Stimulated activated CD8-positive, alpha-beta memory T cell treated with anti-CD3 and anti-CD28 coated beads, Interleukin-7, amount 100 ng/mL, for 1 hour (primary cell): ENCODE measurements at regions not wholly inside any gene's neighbourhood (a gene's known extent, or its start where the extent isn't known, plus 50 kb on each side); places are given as distances from the start of the nearest gene placed in this dataset.
"Not testable (repeated sequence)": the region's sequence is repeated elsewhere in the genome, so short reads cannot be mapped to it uniquely, and the experiment has no call there.

ENCODE experiments used
- DNase-seq, 2 donors: peaks; one replicate each; pipeline ENCODE4 v3.0.0-alpha.2; 2020; ENCODE audit warnings: low read depth in 2 of 2

GRCh38 chr11:38438091-38438490 lies 1840.1 kb upstream of the RAG2 start:
- DNase-seq, result no peak

GRCh38 chr11:38425578-38425977 lies 1827.5 kb upstream of the RAG2 start:
- no peak for DNase-seq

- DNase-seq, result no peak
Measured at GRCh38 chr11:38423042-38423441, 1825.0 kb upstream of the RAG2 start.

- DNase-seq, result no peak
Measured at GRCh38 chr11:38416141-38416540, 1818.1 kb upstream of the RAG2 start.

DNA sequence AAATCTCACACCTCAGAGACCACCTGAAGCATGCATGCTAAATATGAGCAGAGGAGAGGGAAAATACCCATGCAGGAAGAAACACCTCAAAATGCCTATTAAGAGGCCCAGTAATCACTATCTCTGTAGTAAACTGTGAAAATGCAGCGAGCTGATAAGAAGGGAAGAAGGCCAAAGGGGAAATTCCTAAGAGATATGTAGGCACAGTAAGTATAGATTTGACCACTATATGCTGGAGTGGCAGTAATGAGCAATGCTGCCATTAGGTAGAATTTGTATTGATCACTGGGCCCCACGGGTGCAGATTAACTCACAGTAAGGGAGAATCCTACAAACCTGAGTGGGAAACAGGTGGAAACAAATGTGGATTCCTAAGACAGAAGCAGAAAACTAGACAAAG lies 1813.1 kb upstream of the RAG2 start:
- DNase-seq, result no peak

GRCh38 chr11:38402063-38402462 lies 1804.0 kb upstream of the RAG2 start:
- no peak for DNase-seq

DNA sequence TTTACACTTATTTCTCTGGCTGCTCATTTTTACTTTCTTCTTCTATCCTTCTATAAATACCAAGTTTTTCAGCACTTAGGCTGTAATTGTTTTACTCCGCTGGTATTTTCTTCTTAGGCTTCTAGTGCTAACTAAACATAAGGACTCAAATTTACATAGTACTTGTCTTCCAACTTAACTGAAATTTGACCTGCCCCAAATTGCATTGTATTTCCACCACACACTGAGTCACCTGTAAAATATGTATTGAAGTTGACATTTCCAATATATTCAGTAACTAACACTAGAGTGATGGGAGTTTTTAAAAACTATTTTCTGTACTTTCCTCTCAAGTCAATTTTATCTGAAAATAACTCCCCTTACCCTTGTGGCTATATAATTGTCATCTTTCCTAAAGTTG lies 1794.1 kb upstream of the RAG2 start:
- DNase-seq, result no peak

GRCh38 chr11:38384568-38384967 lies 1786.5 kb upstream of the RAG2 start:
- DNase-seq, result no peak

DNA sequence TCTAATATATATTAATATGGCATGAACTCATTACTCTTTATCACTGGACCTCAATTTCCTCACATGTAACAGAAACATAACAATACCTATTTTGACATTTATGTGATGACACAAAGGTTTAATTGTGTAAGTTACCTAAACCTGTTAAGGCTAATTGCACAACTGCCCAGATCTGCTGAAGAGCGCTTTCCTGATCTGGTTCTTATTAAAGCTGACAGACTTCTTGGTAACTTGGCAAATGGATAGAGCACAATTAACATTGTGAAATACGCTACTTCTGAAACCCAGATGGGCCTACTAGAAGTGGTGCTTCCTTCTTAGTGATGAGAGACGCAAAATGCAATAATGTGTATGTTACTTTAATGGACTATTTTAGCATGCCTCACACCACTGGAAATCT lies 1767.2 kb upstream of the RAG2 start:
- DNase-seq, result no peak

DNA sequence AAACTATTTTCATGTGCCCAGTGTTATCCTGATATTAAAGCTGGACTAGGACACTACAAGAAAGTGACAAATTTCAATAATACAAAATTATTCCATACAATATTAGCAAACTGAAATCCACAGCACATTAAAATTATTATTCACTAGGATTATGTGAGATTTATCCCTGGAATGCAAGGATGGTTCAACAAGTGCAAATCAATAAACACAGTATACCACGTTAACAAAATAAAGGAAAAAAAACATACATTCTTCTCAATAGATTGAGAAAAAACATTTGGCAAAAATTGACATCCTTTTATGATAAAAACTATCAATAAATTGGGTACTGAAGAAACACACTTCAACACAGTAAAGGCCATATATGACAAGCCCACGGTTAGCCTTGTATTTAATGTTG lies 1758.2 kb upstream of the RAG2 start:
- no peak for DNase-seq

DNA sequence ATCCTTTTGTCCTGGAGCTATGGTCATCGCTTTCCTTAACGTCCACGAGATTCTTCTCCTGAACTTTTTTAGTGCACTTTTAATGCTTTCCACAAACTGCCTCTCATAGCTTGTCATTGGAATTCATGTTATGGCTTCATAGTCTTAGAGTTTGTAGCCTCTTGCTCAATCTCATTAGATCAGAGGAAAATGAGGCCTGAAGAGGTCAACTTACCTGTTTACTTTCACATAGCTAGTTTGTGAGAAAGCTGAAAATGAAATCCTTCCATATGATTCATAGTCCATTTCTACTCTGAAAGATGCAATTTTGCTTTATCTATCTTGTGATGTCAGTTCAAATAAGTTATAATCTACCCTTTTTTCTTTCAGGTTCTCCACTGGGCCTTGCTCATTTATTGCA lies 1747.2 kb upstream of the RAG2 start:
- no peak for DNase-seq

DNA sequence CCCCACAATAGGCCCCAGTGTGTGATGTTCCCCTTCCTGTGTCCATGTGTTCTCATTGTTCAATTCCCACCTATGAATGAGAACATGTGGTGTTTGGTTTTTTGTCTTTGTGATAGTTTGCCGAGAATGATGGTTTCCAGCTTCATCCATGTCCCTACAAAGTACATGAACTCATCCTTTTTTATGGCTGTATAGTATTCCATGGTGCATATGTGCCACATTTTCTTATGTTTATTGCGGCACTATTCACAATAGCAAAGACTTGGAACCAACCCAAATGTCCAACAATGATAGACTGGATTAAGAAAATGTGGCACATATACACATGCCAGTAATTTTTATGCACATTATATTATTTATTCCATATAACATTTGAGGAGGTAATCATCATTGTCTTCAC lies 1743.6 kb upstream of the RAG2 start:
- DNase-seq, result not testable (repeated sequence)

DNA sequence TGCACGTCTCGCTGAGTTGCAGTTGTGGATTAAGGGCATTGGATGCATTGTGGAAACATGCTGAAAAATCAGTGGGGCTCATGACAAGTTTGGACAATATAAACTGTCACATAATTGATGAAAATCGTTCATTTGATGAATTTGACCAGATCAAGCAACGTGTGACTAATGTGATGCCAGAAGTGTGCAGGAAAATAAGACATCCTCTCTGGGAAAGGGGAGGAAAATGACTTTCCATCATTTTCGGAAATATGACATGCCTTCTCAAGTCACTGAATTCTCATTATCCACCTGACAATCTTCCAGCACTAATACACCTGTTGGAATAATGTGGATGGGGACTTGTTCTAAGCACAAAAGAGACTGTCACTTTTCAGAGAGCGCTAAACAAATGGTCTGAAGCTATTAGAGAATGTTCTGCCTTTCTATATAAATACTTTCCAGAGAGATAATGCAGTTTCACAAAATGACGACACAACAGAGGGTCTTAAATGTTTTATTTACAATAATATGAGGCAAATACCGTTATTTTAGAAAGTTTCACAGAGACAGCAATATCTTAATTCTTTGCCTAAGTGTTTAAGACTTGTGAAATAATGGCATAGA lies 1741.9 kb upstream of the RAG2 start:
- no peak for DNase-seq

DNA sequence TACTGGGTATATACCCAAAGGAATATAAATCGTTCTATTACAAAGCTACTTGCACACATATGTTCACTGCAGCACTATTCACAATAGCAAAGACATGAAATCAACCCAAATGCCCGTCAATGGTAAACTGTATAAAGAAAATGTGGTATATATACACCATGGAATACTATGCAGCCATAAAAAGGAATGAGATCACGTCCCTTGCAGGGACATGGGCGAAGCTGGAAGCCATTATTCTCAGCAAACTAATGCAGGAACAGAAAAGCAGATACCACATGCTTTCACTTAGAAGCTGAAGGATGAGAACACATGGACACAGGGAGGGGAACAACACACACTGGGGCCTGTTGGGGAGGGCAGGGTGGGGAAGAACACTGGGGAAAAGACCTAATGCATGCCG lies 1740.0 kb upstream of the RAG2 start:
- not testable (repeated sequence) for DNase-seq

- DNase-seq, result no peak
Measured at GRCh38 chr11:38332046-38332445, 1734.0 kb upstream of the RAG2 start.

DNA sequence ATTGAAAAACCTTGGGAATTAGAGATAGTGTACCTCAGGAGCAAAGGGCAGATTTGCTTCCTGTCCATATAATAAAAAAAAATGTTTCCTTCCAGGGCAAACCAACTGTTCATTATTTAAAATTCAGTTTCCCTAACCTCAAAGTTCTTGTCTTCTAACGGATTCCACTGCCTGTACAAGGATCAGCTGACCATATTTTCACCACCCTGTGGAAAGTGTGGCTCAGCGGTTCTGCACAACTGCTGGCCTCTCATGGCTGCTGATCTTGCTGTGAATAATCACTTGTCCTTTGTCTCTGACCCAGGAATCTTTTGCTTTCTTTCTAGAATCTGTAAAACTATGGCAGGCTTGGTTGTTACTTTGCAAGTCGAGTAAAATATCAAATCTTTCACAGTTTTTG lies 1732.5 kb upstream of the RAG2 start:
- no peak for DNase-seq

DNA sequence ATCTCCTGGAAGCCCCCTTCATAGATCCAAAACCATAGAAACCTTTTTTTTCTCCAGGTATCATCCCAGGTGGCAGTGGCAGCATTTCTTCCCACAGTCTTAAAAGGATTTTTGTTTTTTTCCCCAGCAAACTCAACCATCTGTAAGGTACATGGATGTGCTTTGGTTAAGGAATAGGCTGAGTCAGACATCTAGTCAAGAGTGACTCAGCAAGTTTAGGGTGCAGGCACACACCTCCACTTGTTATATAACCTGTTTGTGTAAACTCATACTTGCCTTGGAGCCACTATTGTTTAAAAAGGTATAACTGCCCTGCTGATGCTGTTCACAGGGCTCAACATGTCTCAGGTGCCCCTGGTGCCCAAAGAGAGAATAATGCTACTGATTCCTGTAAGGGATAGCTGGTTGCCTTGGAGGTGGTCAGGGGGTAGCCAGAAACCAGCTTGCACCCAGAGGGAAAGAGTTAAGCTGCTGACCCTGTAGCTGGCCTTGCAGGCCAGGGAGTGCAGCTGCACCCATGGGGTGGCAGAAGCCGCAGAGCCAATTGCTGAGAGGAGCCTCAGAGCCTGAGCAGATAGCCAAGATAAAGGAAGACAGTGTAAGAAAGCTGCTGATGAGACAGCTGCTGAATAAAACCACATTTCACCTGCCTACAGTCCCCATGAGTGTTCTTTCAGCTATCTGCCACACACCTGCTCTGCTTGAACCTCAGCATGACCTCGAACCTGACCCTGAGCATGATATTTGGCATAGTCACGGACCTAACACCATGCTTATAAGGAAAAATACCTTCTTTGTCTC lies 1726.1 kb upstream of the RAG2 start:
- DNase-seq, result no peak

- no peak for DNase-seq
Measured at GRCh38 chr11:38315151-38315550, 1717.1 kb upstream of the RAG2 start.

DNA sequence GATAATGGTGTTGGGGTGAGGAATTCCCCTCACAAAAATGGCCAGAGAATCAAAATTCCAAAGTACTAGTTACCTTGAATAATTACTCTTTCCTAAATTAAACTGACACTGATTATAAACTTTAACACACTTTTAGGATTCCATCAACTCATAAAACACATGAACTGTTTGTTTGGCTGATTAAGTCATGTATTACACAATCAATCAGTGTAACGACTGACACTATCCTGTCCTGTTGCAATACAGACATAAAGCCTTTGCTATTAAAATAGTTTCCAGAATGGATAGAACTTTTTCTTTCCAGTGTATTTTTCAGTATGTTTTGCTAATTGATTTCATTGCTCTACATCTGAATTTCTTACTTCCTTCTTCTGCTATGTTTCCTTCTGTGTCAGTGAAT lies 1709.4 kb upstream of the RAG2 start:
- DNase-seq, result no peak

DNA sequence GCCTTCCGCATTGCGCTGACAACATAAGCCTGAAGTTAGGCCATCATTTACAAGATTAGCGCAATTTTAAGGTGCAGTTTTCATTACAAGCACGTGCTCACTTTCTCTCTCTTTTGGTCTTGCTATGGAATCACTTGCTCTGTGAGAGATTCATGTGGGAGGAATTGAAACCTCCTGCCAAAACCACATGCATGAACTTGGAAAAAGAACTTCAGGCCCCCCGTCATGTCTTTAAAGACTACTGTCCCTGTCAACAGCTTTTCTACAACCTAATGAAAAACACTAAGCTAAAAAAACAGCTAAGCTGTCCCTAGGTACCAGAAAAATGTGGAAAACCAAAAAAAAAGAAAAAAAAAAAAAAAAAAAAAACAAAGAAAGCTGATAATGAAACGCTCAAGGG lies 1707.6 kb upstream of the RAG2 start:
- no peak for DNase-seq

- DNase-seq, result no peak
Measured at GRCh38 chr11:38304926-38305325, 1706.9 kb upstream of the RAG2 start.

- DNase-seq, result no peak
Measured at GRCh38 chr11:38302564-38302963, 1704.5 kb upstream of the RAG2 start.

DNA sequence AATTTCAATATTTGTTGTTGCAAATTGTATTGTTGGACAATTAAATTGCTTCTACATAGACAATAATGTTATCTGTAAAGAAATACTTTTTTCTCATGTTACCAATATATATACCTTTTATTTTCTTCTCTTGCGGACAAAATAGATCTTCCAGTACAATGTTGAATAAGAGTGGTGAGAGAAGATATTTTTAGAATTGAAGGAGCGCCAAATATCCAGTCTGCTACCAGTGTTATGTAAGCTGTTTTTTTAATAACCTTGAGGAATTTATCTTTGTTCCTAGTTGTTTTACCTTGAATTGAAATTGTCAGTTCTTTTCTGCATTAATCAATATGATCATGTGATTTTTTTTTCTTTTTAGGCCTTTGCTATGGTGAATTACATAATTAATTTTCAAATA lies 1702.5 kb upstream of the RAG2 start:
- no peak for DNase-seq
